SU-DHL-6 (cell line): ENCODE measurements at regions not wholly inside any gene's neighbourhood (a gene's known extent, or its start where the extent isn't known, plus 50 kb on each side); places are given as distances from the start of the nearest gene placed in this dataset.

Experiments used
- EZH2phosphoT487 ChIP-seq: fragments of 200-600 bp; sonication (generic), shearing (Covaris generic); conservative IDR thresholded peaks from 2 replicates; pipeline ENCODE4 v1.6.1; 2018; ENCODE audit warnings: mild to moderate bottlenecking, antibody characterized with exemption, low read length, moderate library complexity, mixed read lengths
- TF ChIP-seq, protein P1 (sequence below): fragments of 200-600 bp; sonication (generic); IDR thresholded peaks from one replicate; pipeline ENCODE4 v1.5.1; 2017; ENCODE audit warnings: antibody characterized with exemption, mild to moderate bottlenecking, low read length, moderate library complexity; ENCODE audit not compliant: insufficient read depth, poor library complexity, severe bottlenecking

DNA sequence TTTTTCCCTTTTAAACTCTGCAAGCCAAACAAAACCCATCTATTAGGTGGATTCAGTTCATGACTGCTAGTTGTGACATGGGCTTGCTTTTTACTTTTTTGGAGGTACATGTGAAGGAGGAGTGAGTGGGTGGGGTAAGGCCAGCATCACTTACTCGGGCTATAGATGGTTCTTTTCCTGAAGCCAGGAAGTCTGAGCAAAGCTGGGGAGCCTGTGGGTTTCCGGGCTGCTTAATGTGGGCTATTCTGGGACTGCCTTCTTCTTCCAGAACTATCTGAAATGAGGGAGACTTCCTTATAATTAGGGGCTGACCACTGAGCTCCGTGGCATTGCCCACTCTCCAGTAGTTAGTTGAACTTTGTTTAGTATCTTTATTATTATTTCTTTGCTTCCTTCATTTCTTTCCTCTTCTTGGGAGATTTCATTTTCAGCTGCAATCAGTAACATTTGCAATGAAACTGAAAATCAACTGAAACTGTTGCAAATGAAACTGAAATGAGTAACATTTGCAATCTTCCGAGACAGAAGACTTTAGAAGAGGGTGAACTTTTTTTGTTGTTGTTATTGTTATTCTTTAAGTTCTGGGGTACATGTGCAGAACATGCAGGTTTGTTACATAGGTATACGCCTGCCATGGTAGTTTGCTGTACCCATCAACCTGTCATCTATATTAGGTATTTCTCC lies 204.9 kb downstream of the LRRC70 start:
- TF ChIP-seq, protein P1, sequence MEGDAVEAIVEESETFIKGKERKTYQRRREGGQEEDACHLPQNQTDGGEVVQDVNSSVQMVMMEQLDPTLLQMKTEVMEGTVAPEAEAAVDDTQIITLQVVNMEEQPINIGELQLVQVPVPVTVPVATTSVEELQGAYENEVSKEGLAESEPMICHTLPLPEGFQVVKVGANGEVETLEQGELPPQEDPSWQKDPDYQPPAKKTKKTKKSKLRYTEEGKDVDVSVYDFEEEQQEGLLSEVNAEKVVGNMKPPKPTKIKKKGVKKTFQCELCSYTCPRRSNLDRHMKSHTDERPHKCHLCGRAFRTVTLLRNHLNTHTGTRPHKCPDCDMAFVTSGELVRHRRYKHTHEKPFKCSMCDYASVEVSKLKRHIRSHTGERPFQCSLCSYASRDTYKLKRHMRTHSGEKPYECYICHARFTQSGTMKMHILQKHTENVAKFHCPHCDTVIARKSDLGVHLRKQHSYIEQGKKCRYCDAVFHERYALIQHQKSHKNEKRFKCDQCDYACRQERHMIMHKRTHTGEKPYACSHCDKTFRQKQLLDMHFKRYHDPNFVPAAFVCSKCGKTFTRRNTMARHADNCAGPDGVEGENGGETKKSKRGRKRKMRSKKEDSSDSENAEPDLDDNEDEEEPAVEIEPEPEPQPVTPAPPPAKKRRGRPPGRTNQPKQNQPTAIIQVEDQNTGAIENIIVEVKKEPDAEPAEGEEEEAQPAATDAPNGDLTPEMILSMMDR = no peak
- no peak for TF ChIP-seq EZH2phosphoT487
